Neural cell (in vitro differentiated cells): ENCODE measurements at regions not wholly inside any gene's neighbourhood (a gene's known extent, or its start where the extent isn't known, plus 50 kb on each side); places are given as distances from the start of the nearest gene placed in this dataset.

ENCODE experiments used
- H2AFZ ChIP-seq: fragments of 200-600, 300-800 bp; sonication (generic), shearing (Covaris generic); 2 replicates; pipeline ENCODE4 v1.6.0; 2014; ENCODE audit warnings: low read depth, mild to moderate bottlenecking, antibody characterized with exemption, low read length, moderate library complexity
- H3F3A ChIP-seq: fragments of 200-600 bp; shearing (Covaris generic); 2 replicates; pipeline ENCODE4 v1.6.1; 2016; ENCODE audit warnings: mild to moderate bottlenecking, moderate library complexity, mixed read lengths, antibody characterized with exemption, low read length; ENCODE audit not compliant: insufficient read depth, poor library complexity, severe bottlenecking
- H3K27ac ChIP-seq: fragments of 200-600, 300-800 bp; sonication (generic), shearing (Covaris generic); 2 replicates; pipeline ENCODE4 v1.5.1; 2014; ENCODE audit warnings: mild to moderate bottlenecking, low read length, moderate library complexity
- H3K27me3 ChIP-seq: fragments of 300-800, 200-600 bp; sonication (generic), shearing (Covaris generic); 2 replicates; pipeline ENCODE4 v1.6.0; 2014; ENCODE audit warnings: mild to moderate bottlenecking, low read depth, low read length, moderate library complexity; ENCODE audit not compliant: insufficient read depth
- H3K36me3 ChIP-seq: fragments of 300-800, 200-600 bp; sonication (generic), shearing (Covaris generic); 2 replicates; pipeline ENCODE4 v1.5.1; 2014; ENCODE audit warnings: mild to moderate bottlenecking, antibody characterized with exemption, low read length, moderate library complexity; ENCODE audit not compliant: insufficient read depth
- H3K4me2 ChIP-seq: fragments of 300-800, 200-600 bp; sonication (generic), shearing (Covaris generic); 2 replicates; pipeline ENCODE4 v1.6.0; 2014; ENCODE audit warnings: mild to moderate bottlenecking, low read length
- H3K4me3 ChIP-seq: fragments of 300-800, 200-600 bp; sonication (generic), shearing (Covaris generic); 2 replicates; pipeline ENCODE4 v1.5.1; 2014; ENCODE audit warnings: mild to moderate bottlenecking, low read length, moderate library complexity
- H3K79me2 ChIP-seq: fragments of 200-600 bp; shearing (Covaris generic); replicated peaks from 2 replicates; pipeline ENCODE4 v1.6.0; 2014; ENCODE audit warnings: mild to moderate bottlenecking, low read length, moderate library complexity; ENCODE audit not compliant: insufficient read depth
- H3K9ac ChIP-seq: fragments of 300-800, 200-600 bp; sonication (generic), shearing (Covaris generic); 2 replicates; pipeline ENCODE4 v1.6.1; 2016; ENCODE audit warnings: mild to moderate bottlenecking, low read length, mixed read lengths
- H3K9me2 ChIP-seq: fragments of 200-600 bp; shearing (Covaris generic); 2 replicates; pipeline ENCODE4 v1.6.1; 2016; ENCODE audit warnings: mild to moderate bottlenecking, low read length, mixed read lengths; ENCODE audit not compliant: insufficient read depth
- H3K9me3 ChIP-seq: fragments of 200-600, 300-800 bp; sonication (generic), shearing (Covaris generic); 2 replicates; pipeline ENCODE4 v1.6.1; 2016; ENCODE audit warnings: mild to moderate bottlenecking, mixed run types, low read length, moderate library complexity, mixed read lengths
- H4K20me1 ChIP-seq: fragments of 200-600 bp; shearing (Covaris generic); 2 replicates; pipeline ENCODE4 v1.6.1; 2016; ENCODE audit warnings: mild to moderate bottlenecking, mixed run types; ENCODE audit not compliant: insufficient read depth
- CTCF ChIP-seq: fragments of 450-650 bp; IDR thresholded peaks from 2 replicates; pipeline ENCODE4 v1.5.1; 2014; ENCODE audit warnings: antibody characterized with exemption, mild to moderate bottlenecking, moderate library complexity; ENCODE audit not compliant: poor library complexity, severe bottlenecking
- EZH2 ChIP-seq: fragments of 200-600, 300-800 bp; shearing (Covaris generic), sonication (generic); IDR thresholded peaks from 2 replicates; pipeline ENCODE4 v1.6.1; 2014; ENCODE audit warnings: antibody characterized with exemption, low read length, borderline replicate concordance, mild to moderate bottlenecking; ENCODE audit not compliant: insufficient read depth, poor library complexity, severe bottlenecking
- MXI1 ChIP-seq: fragments of 450-650 bp; conservative IDR thresholded peaks from 2 replicates; pipeline ENCODE4 v1.6.1; 2014; ENCODE audit warnings: antibody characterized with exemption, mild to moderate bottlenecking; ENCODE audit not compliant: poor library complexity, severe bottlenecking
- POLR2AphosphoS5 ChIP-seq: IDR thresholded peaks from 2 replicates; pipeline ENCODE4 v1.6.1; 2012
- RAD21 ChIP-seq: fragments of 450-650 bp; conservative IDR thresholded peaks from 2 replicates; pipeline ENCODE4 v1.6.1; 2014; ENCODE audit warnings: antibody characterized with exemption, mild to moderate bottlenecking, moderate library complexity
- SMC3 ChIP-seq: fragments of 450-650 bp; conservative IDR thresholded peaks from 2 replicates; pipeline ENCODE4 v1.6.1; 2014; ENCODE audit warnings: antibody characterized with exemption, mild to moderate bottlenecking, moderate library complexity; ENCODE audit not compliant: poor library complexity
- TAF1 ChIP-seq: IDR thresholded peaks from 2 replicates; pipeline ENCODE4 v1.6.1; 2012; ENCODE audit warnings: low read depth
- TF ChIP-seq, protein P1 (sequence below): IDR thresholded peaks from 2 replicates; pipeline ENCODE4 v1.6.1; 2012; ENCODE audit warnings: borderline replicate concordance

GRCh38 chr5:153891394-153891793 lies 147.3 kb downstream of the FAM114A2 start:
- TF ChIP-seq RAD21 (no peak), TAF1 (no peak), SMC3 (no peak), MXI1 (no peak), CTCF (no peak), POLR2AphosphoS5 (no peak)
- TF ChIP-seq, protein P1, sequence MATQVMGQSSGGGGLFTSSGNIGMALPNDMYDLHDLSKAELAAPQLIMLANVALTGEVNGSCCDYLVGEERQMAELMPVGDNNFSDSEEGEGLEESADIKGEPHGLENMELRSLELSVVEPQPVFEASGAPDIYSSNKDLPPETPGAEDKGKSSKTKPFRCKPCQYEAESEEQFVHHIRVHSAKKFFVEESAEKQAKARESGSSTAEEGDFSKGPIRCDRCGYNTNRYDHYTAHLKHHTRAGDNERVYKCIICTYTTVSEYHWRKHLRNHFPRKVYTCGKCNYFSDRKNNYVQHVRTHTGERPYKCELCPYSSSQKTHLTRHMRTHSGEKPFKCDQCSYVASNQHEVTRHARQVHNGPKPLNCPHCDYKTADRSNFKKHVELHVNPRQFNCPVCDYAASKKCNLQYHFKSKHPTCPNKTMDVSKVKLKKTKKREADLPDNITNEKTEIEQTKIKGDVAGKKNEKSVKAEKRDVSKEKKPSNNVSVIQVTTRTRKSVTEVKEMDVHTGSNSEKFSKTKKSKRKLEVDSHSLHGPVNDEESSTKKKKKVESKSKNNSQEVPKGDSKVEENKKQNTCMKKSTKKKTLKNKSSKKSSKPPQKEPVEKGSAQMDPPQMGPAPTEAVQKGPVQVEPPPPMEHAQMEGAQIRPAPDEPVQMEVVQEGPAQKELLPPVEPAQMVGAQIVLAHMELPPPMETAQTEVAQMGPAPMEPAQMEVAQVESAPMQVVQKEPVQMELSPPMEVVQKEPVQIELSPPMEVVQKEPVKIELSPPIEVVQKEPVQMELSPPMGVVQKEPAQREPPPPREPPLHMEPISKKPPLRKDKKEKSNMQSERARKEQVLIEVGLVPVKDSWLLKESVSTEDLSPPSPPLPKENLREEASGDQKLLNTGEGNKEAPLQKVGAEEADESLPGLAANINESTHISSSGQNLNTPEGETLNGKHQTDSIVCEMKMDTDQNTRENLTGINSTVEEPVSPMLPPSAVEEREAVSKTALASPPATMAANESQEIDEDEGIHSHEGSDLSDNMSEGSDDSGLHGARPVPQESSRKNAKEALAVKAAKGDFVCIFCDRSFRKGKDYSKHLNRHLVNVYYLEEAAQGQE: no peak
- H3K9ac ChIP-seq: no peak overlapping the region
- H3K27me3 ChIP-seq: no peaks in the 10 kb centered on the region
- no peaks in the 10 kb centered on the region for H4K20me1 ChIP-seq
- H2AFZ ChIP-seq: no peak overlapping the region
- no peak overlapping the region for H3K4me2 ChIP-seq
- no peaks in the 10 kb centered on the region for H3K9me3 ChIP-seq
- H3K36me3 ChIP-seq: no peaks in the 10 kb centered on the region
- no peaks in the 10 kb centered on the region for H3K9me2 ChIP-seq
- H3F3A ChIP-seq: no peaks in the 10 kb centered on the region
- H3K4me3 ChIP-seq: no peak overlapping the region
- no peak overlapping the region for H3K27ac ChIP-seq
- no peaks in the 10 kb centered on the region for H3K79me2 ChIP-seq

GRCh38 chr5:153888781-153889180 lies 149.9 kb downstream of the FAM114A2 start:
- Histone ChIP-seq H3K79me2 (no peaks in the 10 kb centered on the region), H3K4me2 (no peak overlapping the region), H4K20me1 (no peaks in the 10 kb centered on the region), H3K9ac (no peak overlapping the region), H3F3A (no peaks in the 10 kb centered on the region), H3K27me3 (no peaks in the 10 kb centered on the region), H3K36me3 (no peaks in the 10 kb centered on the region), H2AFZ (no peak overlapping the region), H3K27ac (no peak overlapping the region), H3K9me3 (no peaks in the 10 kb centered on the region), H3K9me2 (no peaks in the 10 kb centered on the region), H3K4me3 (no peak overlapping the region)
- TF ChIP-seq POLR2AphosphoS5 (no peak), MXI1 (no peak), SMC3 (no peak), CTCF (no peak), EZH2 (no peak)
